ENCODE measurements at regions not wholly inside any gene's neighbourhood (a gene's known extent, or its start where the extent isn't known, plus 50 kb on each side); places are given as distances from the start of the nearest gene placed in this dataset.
"Not testable (repeated sequence)": the region's sequence is repeated elsewhere in the genome, so short reads cannot be mapped to it uniquely, and the experiment has no call there.

- TF ChIP-seq, protein P1, sequence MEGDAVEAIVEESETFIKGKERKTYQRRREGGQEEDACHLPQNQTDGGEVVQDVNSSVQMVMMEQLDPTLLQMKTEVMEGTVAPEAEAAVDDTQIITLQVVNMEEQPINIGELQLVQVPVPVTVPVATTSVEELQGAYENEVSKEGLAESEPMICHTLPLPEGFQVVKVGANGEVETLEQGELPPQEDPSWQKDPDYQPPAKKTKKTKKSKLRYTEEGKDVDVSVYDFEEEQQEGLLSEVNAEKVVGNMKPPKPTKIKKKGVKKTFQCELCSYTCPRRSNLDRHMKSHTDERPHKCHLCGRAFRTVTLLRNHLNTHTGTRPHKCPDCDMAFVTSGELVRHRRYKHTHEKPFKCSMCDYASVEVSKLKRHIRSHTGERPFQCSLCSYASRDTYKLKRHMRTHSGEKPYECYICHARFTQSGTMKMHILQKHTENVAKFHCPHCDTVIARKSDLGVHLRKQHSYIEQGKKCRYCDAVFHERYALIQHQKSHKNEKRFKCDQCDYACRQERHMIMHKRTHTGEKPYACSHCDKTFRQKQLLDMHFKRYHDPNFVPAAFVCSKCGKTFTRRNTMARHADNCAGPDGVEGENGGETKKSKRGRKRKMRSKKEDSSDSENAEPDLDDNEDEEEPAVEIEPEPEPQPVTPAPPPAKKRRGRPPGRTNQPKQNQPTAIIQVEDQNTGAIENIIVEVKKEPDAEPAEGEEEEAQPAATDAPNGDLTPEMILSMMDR (IDR thresholded peaks at IDR 0.05; ENCODE audit: low read depth, low read length): no peak
- no peak overlapping the region for H3K4me3 ChIP-seq (replicated peaks in 1 of 2; ENCODE audit: low read depth in 2 of 2, low read length in 2 of 2)
- DNase-seq (ENCODE audit: low read depth in 2 of 2): no peak
Measured at GRCh38 chr10:90079819-90080218, 378.4 kb downstream of the KIF20B start.

- DNase-seq (ENCODE audit: low read depth in 2 of 2): peak in 1 of 2 donors; percentile 16
- not testable (repeated sequence) for H3K4me3 ChIP-seq (replicated peaks in 1 of 2; ENCODE audit: low read depth in 2 of 2, low read length in 2 of 2)
Measured at GRCh38 chr10:90086606-90087190, 385.3 kb downstream of the KIF20B start.

GRCh38 chr10:90087197-90088023 is 386.0 kb downstream of the KIF20B start:
- H3K4me3 ChIP-seq (replicated peaks in 1 of 2; ENCODE audit: low read depth in 2 of 2, low read length in 2 of 2): no peak overlapping the region
- TF ChIP-seq, protein P1 (IDR thresholded peaks at IDR 0.05; ENCODE audit: low read depth, low read length): no peak
- peak; percentile 11 to 82 for DNase-seq (ENCODE audit: low read depth in 2 of 2)

DNA sequence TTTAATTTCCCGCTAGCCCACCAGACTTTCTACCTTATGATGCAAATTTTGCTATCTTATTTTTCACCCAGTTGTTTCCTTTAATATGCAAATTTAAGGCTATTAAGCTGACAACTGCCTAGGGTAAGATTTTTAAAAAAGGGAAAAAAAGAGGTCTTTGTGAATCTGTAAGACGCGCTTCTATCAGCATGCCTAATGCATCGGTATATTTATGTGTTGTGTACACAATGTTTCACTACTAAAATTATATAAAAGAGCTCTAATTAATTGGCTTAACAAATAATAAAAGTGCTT is 386.6 kb downstream of the KIF20B start:
- TF ChIP-seq, protein P1 (IDR thresholded peaks at IDR 0.05; ENCODE audit: low read depth, low read length): no peak
- H3K4me3 ChIP-seq (replicated peaks in 1 of 2; ENCODE audit: low read depth in 2 of 2, low read length in 2 of 2): no peak overlapping the region
- no peak for DNase-seq (ENCODE audit: low read depth in 2 of 2)

- TF ChIP-seq, protein P1 (IDR thresholded peaks at IDR 0.05; ENCODE audit: low read depth, low read length): no peak
- DNase-seq (ENCODE audit: low read depth in 2 of 2): no peak
- no peak overlapping the region for H3K4me3 ChIP-seq (replicated peaks in 1 of 2; ENCODE audit: low read depth in 2 of 2, low read length in 2 of 2)
Measured at GRCh38 chr10:90089719-90090118, 388.3 kb downstream of the KIF20B start.

GRCh38 chr10:90096196-90096595 is 394.8 kb downstream of the KIF20B start:
- TF ChIP-seq, protein P1 (IDR thresholded peaks at IDR 0.05; ENCODE audit: low read depth, low read length): no peak
- H3K4me3 ChIP-seq (replicated peaks in 1 of 2; ENCODE audit: low read depth in 2 of 2, low read length in 2 of 2): no peak overlapping the region
- no peak for DNase-seq (ENCODE audit: low read depth in 2 of 2)

- not testable (repeated sequence) for DNase-seq (ENCODE audit: low read depth in 2 of 2); H3K4me3 ChIP-seq (replicated peaks in 1 of 2; ENCODE audit: low read depth in 2 of 2, low read length in 2 of 2)
Measured at GRCh38 chr10:90107581-90107980, 406.2 kb downstream of the KIF20B start.

- TF ChIP-seq, protein P1 (IDR thresholded peaks at IDR 0.05; ENCODE audit: low read depth, low read length): no peak
- DNase-seq (ENCODE audit: low read depth in 2 of 2): peak; percentile 18 to 70
- no peak overlapping the region for H3K4me3 ChIP-seq (replicated peaks in 1 of 2; ENCODE audit: low read depth in 2 of 2, low read length in 2 of 2)
Measured at GRCh38 chr10:90111671-90112070, 410.3 kb downstream of the KIF20B start.
